ENCODE measurements at regions not wholly inside any gene's neighbourhood (a gene's known extent, or its start where the extent isn't known, plus 50 kb on each side); places are given as distances from the start of the nearest gene placed in this dataset.
A peak's percentile ranks its signal among the peaks of the same experiment; 100 is the strongest.

GRCh38 chr18:32621034-32621433, 150.4 kb upstream of the GAREM1 start:
- no peak for DNase-seq (ENCODE audit: low read depth)

GRCh38 chr18:32618546-32618945, 147.9 kb upstream of the GAREM1 start:
- DNase-seq (ENCODE audit: low read depth): no peak

DNA sequence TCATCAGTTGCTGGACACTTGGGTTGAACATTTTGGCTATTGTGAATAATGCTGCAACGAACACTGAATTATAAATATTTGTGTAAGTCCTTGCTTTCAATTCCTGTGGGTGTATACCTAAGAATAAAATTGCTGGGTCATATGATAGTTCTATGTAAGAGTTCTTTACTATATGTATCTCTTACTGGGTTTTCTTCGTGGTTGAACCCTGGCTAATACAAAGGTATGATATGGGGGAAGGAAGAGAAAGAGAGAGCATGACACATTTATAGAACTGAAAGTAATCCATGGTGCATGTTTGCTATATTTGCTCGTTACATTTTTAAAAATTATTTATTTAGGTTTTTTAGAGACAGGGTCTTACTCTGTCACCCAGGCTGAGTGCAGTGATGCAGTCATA, 143.1 kb upstream of the GAREM1 start:
- DNase-seq (ENCODE audit: low read depth): no peak

DNA sequence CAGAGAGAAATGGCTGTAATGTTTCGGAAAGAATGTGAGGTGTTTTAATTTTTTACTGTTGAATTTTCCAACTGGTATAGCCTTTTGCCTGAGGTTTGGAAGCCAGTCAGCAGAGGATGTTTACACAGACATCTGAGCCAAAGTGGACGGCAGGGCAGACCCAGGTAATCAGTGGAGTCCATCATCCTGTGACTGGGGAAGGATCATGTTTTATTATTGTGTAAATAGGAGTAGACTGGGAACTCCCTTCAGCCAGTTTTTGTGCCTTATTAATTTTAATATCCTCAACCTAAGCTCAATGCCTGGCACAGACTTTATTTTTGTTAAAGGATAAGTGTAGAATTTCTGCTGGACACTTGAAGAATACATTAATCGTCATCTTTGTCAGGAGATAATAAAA, 142.0 kb upstream of the GAREM1 start:
- no peak for DNase-seq (ENCODE audit: low read depth)

DNA sequence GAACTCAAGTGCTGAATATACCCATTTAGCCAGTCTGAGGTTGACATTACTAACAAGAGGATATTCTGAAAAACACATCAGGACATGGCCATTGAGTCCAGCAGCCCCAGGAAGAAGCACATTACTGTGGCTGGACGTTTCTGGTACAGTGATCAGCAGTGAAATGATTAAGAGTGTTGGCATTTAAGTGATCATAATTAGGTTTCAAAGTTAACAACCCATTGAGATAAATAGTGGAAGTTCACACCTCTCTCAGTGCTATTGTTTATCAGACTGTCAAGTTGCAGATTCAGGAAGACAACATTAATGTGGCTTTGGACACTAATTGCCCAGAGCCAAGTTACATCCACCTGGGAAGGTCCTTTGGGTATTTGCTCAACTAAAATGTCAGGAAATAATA, 139.5 kb upstream of the GAREM1 start:
- no peak for DNase-seq (ENCODE audit: low read depth)

DNA sequence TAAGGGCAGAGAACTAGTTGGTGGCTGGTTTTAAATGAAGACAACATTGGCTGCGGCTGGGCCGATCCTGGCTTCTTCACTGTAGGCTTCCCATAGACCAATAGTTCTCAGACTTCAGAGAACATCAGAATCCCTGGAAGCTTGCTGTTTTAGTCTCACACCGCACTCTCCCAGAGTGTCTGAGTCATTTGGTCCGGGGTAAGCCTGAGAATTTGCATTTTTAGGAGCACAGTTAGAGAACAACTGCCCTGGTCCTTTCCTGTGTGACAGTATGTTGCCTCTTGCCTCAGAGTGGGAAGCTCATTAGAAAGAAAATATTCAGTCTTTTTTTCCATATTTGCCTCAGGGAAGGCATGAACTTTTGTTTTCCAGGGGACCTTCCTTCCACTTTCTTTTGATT, 137.1 kb upstream of the GAREM1 start:
- DNase-seq (ENCODE audit: low read depth): no peak

- no peak for DNase-seq (ENCODE audit: low read depth)
These were observed 127.5 kb upstream of the GAREM1 start for GRCh38 chr18:32598144-32598543.

- no peak for DNase-seq (ENCODE audit: low read depth)
These were observed 125.8 kb upstream of the GAREM1 start for GRCh38 chr18:32596501-32596900.

DNA sequence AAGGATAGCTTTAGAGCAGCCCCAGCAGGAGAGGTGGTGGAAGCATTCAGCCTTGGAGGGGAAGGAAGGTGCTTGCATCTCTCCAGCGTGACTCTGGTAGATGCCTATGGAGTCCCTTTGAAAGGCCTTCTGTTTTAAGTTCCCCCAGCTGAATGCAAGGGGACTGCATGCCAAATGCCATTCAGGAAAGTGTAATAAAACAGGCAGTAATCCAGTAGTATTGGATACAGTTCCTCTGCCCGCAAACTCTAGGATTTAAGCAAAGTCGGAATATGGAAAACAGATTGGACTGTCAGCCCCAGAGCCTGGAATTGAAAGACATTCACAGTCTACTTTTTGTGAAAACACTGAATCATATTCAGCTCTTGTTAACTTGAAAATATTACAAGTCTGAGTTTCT, 125.2 kb upstream of the GAREM1 start:
- DNase-seq (ENCODE audit: low read depth): no peak

DNA sequence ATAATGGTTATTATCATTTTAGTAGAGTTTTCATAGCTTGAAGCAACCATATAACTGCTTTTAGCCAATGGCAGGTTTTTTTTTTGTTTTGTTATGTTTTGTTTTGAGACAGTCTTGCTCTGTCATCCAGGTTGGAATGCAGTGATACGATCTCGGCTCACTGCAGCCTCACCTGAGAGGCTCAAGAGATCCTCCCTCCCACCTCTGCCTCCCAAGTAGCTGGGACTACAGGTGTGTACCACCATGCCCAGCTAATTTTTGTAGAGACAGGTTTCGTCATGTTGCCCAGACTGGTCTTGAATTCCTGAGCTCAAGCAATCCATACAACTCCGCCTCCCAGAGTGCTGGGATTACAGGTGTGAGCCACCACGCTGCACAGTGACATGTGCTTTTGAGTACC, 117.5 kb upstream of the GAREM1 start:
- DNase-seq (ENCODE audit: low read depth): no peak

GRCh38 chr18:32583431-32583830, 112.7 kb upstream of the GAREM1 start:
- DNase-seq (ENCODE audit: low read depth): no peak

- DNase-seq (ENCODE audit: low read depth): no peak
These were observed 111.8 kb upstream of the GAREM1 start for GRCh38 chr18:32582455-32582854.

- DNase-seq (ENCODE audit: low read depth): no peak
These were observed 106.9 kb upstream of the GAREM1 start for GRCh38 chr18:32577561-32577960.

- DNase-seq (ENCODE audit: low read depth): no peak
These were observed 105.7 kb upstream of the GAREM1 start for GRCh38 chr18:32576296-32576916.

GRCh38 chr18:32566960-32567359, 96.3 kb upstream of the GAREM1 start:
- DNase-seq (ENCODE audit: low read depth): no peak

- no peak for DNase-seq (ENCODE audit: low read depth)
These were observed 83.1 kb upstream of the GAREM1 start for GRCh38 chr18:32553640-32554365.

DNA sequence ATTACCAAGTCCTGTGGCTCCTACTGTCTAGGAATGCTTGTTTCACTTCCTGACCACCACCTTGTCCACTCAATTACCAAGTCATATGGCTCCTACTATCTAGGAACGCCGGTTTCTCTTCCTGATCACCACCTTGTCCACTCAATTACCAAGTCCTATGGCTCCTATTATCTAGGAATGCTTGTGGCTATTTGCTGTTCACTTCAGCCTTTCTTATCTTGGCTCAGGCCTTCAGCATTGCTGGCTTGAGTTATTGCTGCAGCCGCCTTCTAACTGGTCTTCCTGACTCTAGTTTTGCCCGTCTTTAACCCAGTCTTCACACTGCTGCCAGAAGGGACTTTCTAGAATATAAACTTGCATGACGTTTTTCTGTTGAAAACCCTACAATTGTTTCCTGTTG, 82.5 kb upstream of the GAREM1 start:
- no peak for DNase-seq (ENCODE audit: low read depth)

DNA sequence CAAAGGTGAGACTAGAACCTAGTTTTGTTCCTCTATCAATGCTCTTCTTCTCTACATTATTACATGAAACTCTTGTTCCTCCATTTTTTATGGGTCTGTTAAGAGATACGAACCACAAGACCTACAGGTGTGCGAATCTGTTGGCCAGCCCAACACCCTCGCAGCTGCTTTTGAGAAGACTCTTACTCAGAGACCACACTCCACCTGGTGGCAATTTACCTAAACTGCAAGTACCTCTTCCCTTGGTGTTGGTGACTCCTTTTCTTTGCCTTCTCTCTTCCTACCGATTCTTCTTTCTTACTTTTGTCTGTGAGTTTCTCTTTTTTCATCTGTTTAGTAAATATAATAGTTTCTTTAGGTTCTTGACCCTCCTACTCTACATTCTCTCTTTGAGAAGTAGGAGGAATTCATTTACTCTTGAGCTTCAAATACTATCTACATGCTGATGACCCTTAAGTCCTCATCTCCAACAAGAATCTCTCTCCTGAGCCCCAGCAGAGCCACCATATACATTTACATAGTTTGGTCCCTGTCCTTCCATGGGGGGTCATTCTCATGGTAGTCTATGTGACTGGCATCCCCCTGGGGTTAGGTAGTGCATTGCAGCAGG, 81.8 kb upstream of the GAREM1 start:
- DNase-seq (ENCODE audit: low read depth): peak; percentile 11

- DNase-seq (ENCODE audit: low read depth): no peak
These were observed 80.3 kb upstream of the GAREM1 start for GRCh38 chr18:32550963-32551362.

GRCh38 chr18:32549248-32550110, 78.8 kb upstream of the GAREM1 start:
- DNase-seq (ENCODE audit: low read depth): no peak

DNA sequence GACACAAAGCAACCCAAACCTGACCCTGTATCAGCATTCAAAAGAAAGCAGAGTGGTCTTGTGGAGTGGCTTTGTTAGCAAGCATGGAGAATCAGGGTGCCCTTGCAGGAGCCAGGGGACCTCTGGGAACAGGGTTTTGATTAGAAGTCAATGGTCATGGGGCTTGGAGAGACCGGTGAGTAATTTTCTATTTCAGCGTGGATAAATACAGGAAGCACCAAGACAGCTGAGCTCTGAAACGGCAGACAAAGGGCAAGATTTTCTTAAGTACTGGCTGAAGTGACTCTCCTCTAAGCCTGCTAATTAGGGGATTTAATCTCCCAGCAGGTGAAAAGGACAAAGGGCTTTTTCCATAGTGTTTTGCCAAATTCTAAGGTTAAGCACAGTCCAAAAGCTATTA, 78.0 kb upstream of the GAREM1 start:
- no peak for DNase-seq (ENCODE audit: low read depth)

DNA sequence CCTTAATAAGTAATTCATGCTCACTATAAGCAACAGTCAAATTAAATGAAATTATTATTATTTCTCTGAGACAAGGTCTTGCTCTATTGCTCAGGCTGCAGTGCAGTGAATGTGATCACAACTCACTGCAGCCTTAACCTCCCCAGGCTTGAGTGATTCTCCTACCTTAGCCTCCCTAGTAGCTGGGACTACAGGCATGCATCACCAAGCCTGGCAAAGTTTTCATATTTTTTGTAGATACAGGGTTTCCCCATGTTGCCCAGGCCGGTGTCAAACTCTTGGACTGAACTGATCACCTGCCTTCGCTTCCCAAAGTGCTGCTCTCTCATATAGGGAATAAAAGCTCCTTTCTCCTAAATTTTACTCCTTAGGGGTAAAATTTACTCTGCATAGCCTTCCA, 74.9 kb upstream of the GAREM1 start:
- no peak for DNase-seq (ENCODE audit: low read depth)

DNA sequence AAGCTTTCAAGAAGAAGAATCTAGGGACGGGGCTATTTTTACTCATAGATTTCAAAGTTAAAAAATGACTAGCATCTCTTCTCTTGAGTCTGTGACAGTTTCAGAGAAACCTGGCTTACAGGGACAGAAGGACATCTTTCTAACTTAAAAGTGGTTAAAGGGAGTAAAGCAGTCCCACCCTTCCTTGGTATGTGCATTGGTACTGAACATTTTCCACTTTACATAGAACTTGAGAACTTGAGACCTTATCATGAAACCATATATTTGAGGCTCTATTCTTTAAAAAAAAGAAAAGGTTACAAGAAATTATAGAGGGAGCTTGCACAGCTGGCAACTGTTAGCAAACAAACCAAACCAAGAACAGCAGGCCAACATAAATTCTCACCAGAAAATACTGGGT, 73.4 kb upstream of the GAREM1 start:
- no peak for DNase-seq (ENCODE audit: low read depth)

Data from HS-5 (cell line).